Activated B cell treated with CpG ODN at 0.5 μM for 24 hours (primary cell): ENCODE measurements at regions not wholly inside any gene's neighbourhood (a gene's known extent, or its start where the extent isn't known, plus 50 kb on each side); places are given as distances from the start of the nearest gene placed in this dataset.

Experiments used
- ATAC-seq: fragments of 200-7000 bp; cut with Tn5 transposase; one replicate; pipeline ENCODE4 v1.10.0; 2021; ENCODE audit warnings: low read depth, mild to moderate bottlenecking, moderate library complexity
- CTCF ChIA-PET: fragments of 350-600 bp; sonication (Branson Sonifier 250); formaldehyde crosslinking; loops from one replicate; lab custom pipeline; 2021; ENCODE audit warnings: antibody characterized with exemption; lab: Charles Lee
- POLR2A ChIA-PET: fragments of 350-600 bp; sonication (Branson Sonifier 250); formaldehyde crosslinking; loops from one replicate; lab custom pipeline; 2021; ENCODE audit warnings: antibody characterized with exemption; lab: Charles Lee
- DNase-seq: peaks from one replicate; pipeline ENCODE4 v3.0.0; 2022
- H3K27ac Mint-ChIP-seq: one replicate; pipeline ENCODE4 v1.8.0; 2020; ENCODE audit warnings: mixed read lengths
- H3K27me3 Mint-ChIP-seq: one replicate; pipeline ENCODE4 v1.8.0; 2021; ENCODE audit warnings: mixed read lengths
- H3K36me3 Mint-ChIP-seq: one replicate; pipeline ENCODE4 v1.8.0; 2021; ENCODE audit warnings: low read depth, mixed read lengths
- H3K4me1 Mint-ChIP-seq: one replicate; pipeline ENCODE4 v1.8.0; 2021; ENCODE audit warnings: mixed read lengths
- H3K4me3 Mint-ChIP-seq: one replicate; pipeline ENCODE4 v1.8.0; 2020; ENCODE audit warnings: mild to moderate bottlenecking, mixed read lengths
- H3K9me3 Mint-ChIP-seq: one replicate; pipeline ENCODE4 v1.8.0; 2020; ENCODE audit warnings: mixed read lengths
- intact Hi-C: fragments of 100-400 bp; cut with micrococcal nuclease; formaldehyde crosslinking; loops from one replicate; pipeline ENCODE4 v1.15.1; 2024
- TF ChIP-seq, protein P1 (sequence below): fragments of 200-600 bp; IDR thresholded peaks from one replicate; pipeline ENCODE4 v1.8.0; 2022; ENCODE audit warnings: antibody characterized with exemption, mild to moderate bottlenecking

DNA sequence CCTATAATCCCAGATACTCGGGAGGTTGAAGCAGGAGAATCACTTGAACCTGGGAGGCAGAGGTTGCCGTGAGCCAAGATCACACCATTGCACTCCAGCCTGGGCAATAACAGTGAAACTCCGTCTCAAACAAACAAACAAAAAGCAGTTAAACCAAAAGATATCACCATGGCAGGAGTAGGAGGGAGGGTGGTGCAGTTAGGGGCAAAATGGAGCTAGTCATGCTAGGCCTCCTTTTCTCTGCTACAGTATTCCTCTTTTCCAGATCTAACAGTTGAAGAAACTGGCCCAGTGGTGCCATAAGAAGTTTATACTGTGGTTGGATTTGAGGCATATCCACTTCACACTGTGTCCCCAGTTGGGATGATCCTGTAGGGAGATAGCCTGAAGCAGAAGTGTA lies 261.6 kb downstream of the SKIDA1 start:
- Mint-ChIP-seq H3K4me3 (no peak overlapping the region), H3K27me3 (no peaks in the 10 kb centered on the region), H3K9me3 (no peaks in the 10 kb centered on the region), H3K36me3 (no peaks in the 10 kb centered on the region), H3K4me1 (peaks cover 3% of the 10 kb centered on the region), H3K27ac (no peak overlapping the region)
- CTCF ChIA-PET, result no interaction called here
- TF ChIP-seq, protein P1, sequence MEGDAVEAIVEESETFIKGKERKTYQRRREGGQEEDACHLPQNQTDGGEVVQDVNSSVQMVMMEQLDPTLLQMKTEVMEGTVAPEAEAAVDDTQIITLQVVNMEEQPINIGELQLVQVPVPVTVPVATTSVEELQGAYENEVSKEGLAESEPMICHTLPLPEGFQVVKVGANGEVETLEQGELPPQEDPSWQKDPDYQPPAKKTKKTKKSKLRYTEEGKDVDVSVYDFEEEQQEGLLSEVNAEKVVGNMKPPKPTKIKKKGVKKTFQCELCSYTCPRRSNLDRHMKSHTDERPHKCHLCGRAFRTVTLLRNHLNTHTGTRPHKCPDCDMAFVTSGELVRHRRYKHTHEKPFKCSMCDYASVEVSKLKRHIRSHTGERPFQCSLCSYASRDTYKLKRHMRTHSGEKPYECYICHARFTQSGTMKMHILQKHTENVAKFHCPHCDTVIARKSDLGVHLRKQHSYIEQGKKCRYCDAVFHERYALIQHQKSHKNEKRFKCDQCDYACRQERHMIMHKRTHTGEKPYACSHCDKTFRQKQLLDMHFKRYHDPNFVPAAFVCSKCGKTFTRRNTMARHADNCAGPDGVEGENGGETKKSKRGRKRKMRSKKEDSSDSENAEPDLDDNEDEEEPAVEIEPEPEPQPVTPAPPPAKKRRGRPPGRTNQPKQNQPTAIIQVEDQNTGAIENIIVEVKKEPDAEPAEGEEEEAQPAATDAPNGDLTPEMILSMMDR, result no peak
- DNase-seq (no peak), ATAC-seq (no peak)
- intact Hi-C loops, result no loop called here
- POLR2A ChIA-PET, result no interaction called here

DNA sequence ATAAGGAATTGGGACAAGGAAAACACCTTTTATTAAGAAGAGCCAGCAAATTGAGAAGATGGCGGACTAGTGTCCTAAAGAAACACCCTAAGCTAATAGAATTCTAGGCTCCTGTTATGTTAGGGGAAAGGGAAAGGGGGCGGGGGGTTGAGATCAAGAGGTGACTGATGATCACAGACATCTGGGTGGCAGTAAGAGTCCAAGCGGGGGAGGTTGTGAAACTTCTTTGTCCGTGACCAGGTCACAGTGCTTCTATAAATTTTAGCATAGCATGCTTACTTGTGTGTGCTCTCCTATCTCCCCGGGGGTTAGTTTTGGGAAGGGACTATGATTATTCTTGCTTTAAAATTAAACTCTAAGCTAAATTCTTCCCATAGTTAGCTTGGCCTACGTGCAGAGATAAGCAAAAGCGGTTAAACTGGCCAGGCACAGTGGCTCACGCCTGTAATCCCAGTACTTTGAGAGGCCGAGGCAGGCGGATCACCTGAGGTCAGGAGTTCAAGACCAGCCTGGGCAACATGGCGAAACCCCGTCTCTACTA lies 262.1 kb downstream of the SKIDA1 start:
- Mint-ChIP-seq H3K27ac (no peak overlapping the region), H3K9me3 (no peaks in the 10 kb centered on the region), H3K36me3 (no peaks in the 10 kb centered on the region), H3K4me3 (no peak overlapping the region), H3K4me1 (peaks cover 3% of the 10 kb centered on the region), H3K27me3 (no peaks in the 10 kb centered on the region)
- ChIA-PET CTCF (no interaction called here), POLR2A (no interaction called here)
- intact Hi-C loops, result no loop called here
- TF ChIP-seq, protein P1, result no peak
- ATAC-seq (no peak), DNase-seq (no peak)

DNA sequence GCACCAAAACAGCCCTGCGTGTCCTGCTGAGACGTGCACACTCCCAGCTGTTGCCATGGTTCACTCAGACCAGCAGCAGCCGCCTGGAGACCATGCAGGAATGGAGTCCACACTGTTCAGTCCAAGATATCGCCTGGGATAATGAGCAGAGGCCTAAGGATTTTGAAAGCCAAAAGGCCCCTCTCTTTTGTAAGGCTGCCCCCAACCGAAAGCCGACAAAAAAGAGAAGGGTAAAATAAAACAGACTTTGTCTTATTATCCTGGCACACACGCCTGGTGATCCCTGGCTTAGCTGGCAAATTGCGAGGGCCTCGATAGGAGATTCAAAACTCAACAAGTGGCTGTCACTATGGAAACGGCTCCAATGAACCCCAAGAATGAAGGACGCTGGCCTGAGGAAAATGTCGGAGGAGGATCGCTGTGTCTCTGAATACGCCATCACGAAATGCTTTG lies 263.6 kb downstream of the SKIDA1 start:
- TF ChIP-seq, protein P1, result no peak
- intact Hi-C loops, result no loop called here
- Mint-ChIP-seq H3K27ac (no peak overlapping the region), H3K9me3 (no peaks in the 10 kb centered on the region), H3K4me1 (peaks cover 3% of the 10 kb centered on the region), H3K36me3 (no peaks in the 10 kb centered on the region), H3K27me3 (no peaks in the 10 kb centered on the region), H3K4me3 (no peak overlapping the region)
- ChIA-PET POLR2A (no interaction called here), CTCF (no interaction called here)
- no peak for DNase-seq
- no peak for ATAC-seq

DNA sequence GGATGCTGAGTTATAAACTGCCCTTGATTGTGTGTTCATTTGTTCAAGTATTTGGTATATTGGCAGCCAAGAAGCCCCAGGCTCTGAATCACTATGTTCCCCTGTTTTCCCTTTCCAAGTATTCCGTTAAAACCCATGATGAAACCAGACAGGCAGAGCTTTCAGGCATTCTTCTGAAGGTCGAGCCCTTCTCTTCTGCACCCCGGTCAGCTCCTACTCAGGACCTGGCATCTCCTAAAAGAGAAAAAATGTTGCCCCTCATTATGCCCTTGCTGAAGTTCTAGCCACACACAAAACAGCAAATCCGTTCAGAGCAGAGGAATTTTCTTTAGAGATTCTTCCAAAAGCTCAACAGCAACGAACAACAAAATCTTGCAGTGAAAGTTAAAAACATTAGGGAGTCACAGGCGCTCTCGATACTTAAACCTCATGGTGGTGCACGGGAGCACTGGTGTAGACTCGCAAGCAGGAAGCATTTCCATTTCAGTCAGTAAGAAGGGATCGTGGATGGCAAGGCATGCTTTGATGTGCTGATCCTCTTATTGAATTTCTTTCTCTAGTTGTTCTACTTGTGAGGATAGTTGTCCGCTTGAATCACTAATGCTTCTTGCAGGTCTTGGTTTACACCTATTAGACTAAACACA lies 264.9 kb downstream of the SKIDA1 start:
- DNase-seq (no peak), ATAC-seq (no peak)
- peaks cover 3% of the 10 kb centered on the region for H3K4me1 Mint-ChIP-seq
- H3K27me3 Mint-ChIP-seq, result no peaks in the 10 kb centered on the region
- H3K9me3 Mint-ChIP-seq, result no peaks in the 10 kb centered on the region
- TF ChIP-seq, protein P1, result no peak
- no peaks in the 10 kb centered on the region for H3K36me3 Mint-ChIP-seq
- H3K27ac Mint-ChIP-seq, result no peak overlapping the region
- intact Hi-C loops, result no loop called here
- ChIA-PET CTCF (no interaction called here), POLR2A (no interaction called here)
- H3K4me3 Mint-ChIP-seq, result no peak overlapping the region

DNA sequence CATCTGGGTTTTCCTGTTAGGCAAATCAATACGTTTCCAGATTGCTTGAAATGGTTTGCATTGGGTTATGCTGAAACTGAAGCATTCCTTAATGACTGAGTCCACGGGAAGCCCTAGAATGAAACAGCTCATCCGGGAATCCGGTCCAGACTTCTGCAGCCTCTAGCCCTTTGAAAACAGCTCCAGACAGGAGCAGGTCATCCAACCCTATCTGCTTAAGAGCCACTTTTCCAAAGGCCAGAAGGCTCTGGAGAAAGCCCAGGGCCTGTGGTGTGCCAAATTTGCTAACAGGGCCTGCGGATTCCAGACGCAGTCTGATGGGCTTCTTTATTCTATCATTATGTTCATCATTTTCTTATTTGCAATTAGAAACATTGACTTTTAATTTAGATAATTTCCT lies 265.4 kb downstream of the SKIDA1 start:
- TF ChIP-seq, protein P1, result no peak
- intact Hi-C loops, result no loop called here
- DNase-seq (no peak), ATAC-seq (no peak)
- no peaks in the 10 kb centered on the region for H3K27me3 Mint-ChIP-seq
- POLR2A ChIA-PET, result no interaction called here
- no peak overlapping the region for H3K4me3 Mint-ChIP-seq
- no peaks in the 10 kb centered on the region for H3K9me3 Mint-ChIP-seq
- CTCF ChIA-PET, result no interaction called here
- H3K4me1 Mint-ChIP-seq, result no peaks in the 10 kb centered on the region
- no peak overlapping the region for H3K27ac Mint-ChIP-seq
- H3K36me3 Mint-ChIP-seq, result no peaks in the 10 kb centered on the region
